Calu3 (cell line): ENCODE measurements at regions not wholly inside any gene's neighbourhood (a gene's known extent, or its start where the extent isn't known, plus 50 kb on each side); places are given as distances from the start of the nearest gene placed in this dataset.

Experiments
- BruUV-seq: library from RNA; stranded (reverse); fragments of 400-500 nt; replicated peaks from 2 replicates; lab custom pipeline; 2021; lab: Mats Ljungman, UMichigan
- CTCF ChIA-PET: fragments of 300-600 bp; sonication (Branson Sonifier 250); formaldehyde crosslinking; loops from one replicate; lab custom pipeline; 2022; ENCODE audit warnings: antibody characterized with exemption; lab: Charles Lee
- DNase-seq: peaks from one replicate; pipeline ENCODE4 v3.0.0; 2022
- H3K27ac Mint-ChIP-seq: one replicate; pipeline ENCODE4 v1.8.0; 2022; ENCODE audit warnings: mixed read lengths; ENCODE audit not compliant: unreplicated experiment
- H3K27me3 Mint-ChIP-seq: one replicate; pipeline ENCODE4 v1.8.0; 2022; ENCODE audit warnings: mixed read lengths; ENCODE audit not compliant: unreplicated experiment
- H3K36me3 Mint-ChIP-seq: one replicate; pipeline ENCODE4 v1.8.0; 2022; ENCODE audit warnings: mild to moderate bottlenecking, moderate library complexity, mixed read lengths; ENCODE audit not compliant: insufficient read depth, unreplicated experiment
- H3K4me1 Mint-ChIP-seq: one replicate; pipeline ENCODE4 v1.8.0; 2022; ENCODE audit warnings: mild to moderate bottlenecking, low read depth, mixed read lengths; ENCODE audit not compliant: unreplicated experiment
- H3K4me3 Mint-ChIP-seq: one replicate; pipeline ENCODE4 v1.8.0; 2022; ENCODE audit warnings: mild to moderate bottlenecking, low read depth, moderate library complexity, mixed read lengths; ENCODE audit not compliant: unreplicated experiment
- H3K9me3 Mint-ChIP-seq: one replicate; pipeline ENCODE4 v1.8.0; 2022; ENCODE audit warnings: low read depth, mixed read lengths; ENCODE audit not compliant: unreplicated experiment
- intact Hi-C: fragments of 100-400 bp; cut with micrococcal nuclease; formaldehyde crosslinking; loops from one replicate; pipeline ENCODE4 v1.10.0; 2022; ENCODE audit not compliant: unreplicated experiment
- TF ChIP-seq, protein P1 (sequence below): fragments of 200-600 bp; IDR thresholded peaks from one replicate; pipeline ENCODE4 v1.8.0; 2022; ENCODE audit warnings: antibody characterized with exemption; ENCODE audit not compliant: unreplicated experiment

DNA sequence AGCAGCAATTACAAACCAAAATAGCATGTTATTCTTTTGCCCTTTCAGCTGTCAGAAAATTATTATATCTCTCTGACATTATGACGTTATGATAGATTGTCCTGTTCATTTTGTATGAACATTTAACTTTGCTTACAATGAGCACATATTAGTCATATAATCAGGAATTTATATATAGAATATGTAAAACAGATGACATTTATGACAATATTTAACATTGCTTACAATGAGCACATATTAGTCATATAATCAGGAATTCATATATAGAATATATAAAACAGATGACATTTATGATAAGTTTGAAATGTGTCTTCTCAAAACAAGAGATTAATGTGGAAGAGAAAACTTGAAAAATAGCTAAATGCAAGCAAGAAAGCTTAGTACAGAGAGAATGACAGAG lies 1180.2 kb downstream of the CDH12 start:
- H3K9me3 Mint-ChIP-seq = no peaks in the 10 kb centered on the region
- no peak for DNase-seq
- no peaks in the 10 kb centered on the region for H3K27me3 Mint-ChIP-seq
- H3K27ac Mint-ChIP-seq = no peak overlapping the region
- no peak overlapping the region for H3K4me3 Mint-ChIP-seq
- H3K4me1 Mint-ChIP-seq = no peaks in the 10 kb centered on the region
- TF ChIP-seq, protein P1, sequence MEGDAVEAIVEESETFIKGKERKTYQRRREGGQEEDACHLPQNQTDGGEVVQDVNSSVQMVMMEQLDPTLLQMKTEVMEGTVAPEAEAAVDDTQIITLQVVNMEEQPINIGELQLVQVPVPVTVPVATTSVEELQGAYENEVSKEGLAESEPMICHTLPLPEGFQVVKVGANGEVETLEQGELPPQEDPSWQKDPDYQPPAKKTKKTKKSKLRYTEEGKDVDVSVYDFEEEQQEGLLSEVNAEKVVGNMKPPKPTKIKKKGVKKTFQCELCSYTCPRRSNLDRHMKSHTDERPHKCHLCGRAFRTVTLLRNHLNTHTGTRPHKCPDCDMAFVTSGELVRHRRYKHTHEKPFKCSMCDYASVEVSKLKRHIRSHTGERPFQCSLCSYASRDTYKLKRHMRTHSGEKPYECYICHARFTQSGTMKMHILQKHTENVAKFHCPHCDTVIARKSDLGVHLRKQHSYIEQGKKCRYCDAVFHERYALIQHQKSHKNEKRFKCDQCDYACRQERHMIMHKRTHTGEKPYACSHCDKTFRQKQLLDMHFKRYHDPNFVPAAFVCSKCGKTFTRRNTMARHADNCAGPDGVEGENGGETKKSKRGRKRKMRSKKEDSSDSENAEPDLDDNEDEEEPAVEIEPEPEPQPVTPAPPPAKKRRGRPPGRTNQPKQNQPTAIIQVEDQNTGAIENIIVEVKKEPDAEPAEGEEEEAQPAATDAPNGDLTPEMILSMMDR = no peak
- no TSS peak for BruUV-seq
- intact Hi-C loops = no loop called here
- H3K36me3 Mint-ChIP-seq = no peaks in the 10 kb centered on the region
- CTCF ChIA-PET = no interaction called here

DNA sequence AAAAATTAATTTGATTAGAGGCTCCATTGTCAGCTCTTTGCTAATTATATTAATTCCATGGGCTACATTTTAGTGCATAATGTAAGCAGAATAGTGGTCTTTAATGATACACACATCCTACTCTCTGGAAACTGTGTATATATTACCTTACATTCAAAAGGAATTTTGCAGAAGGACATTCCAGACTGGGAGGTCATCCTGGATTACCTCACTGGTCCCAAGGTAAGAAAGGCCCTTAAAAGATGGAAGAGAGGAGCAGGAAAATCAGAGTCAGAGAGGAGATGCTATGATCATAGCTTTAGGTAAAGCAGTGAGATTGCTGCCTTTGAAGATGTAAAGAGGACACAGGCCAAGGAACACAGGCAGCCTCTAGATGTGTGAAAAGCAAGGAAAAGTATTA lies 1180.8 kb downstream of the CDH12 start:
- TF ChIP-seq, protein P1 = no peak
- Mint-ChIP-seq H3K4me3 (no peak overlapping the region), H3K9me3 (no peaks in the 10 kb centered on the region), H3K36me3 (no peaks in the 10 kb centered on the region), H3K4me1 (no peaks in the 10 kb centered on the region), H3K27ac (no peak overlapping the region), H3K27me3 (no peaks in the 10 kb centered on the region)
- intact Hi-C loops = no loop called here
- no peak for DNase-seq
- CTCF ChIA-PET = no interaction called here
- BruUV-seq = no TSS peak

DNA sequence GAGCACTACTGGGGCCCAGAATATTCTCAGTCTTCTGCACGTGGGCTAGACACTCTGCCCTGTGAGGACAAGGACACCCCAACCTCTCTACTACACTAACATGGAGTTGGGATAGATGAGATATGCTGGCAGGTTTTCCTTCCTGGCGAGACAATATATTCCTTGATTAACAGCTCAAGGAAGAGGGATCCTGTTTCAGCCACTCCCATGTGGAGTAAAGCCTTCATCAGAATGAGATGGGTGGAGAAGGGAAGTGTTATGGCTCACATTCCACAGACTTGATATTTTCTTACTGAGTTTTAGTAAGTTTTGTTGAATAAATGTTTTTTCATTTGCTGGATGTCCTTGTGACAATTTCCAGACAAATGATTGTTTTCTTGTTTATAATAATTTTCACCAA lies 1187.6 kb downstream of the CDH12 start:
- intact Hi-C loops = no loop called here
- Mint-ChIP-seq H3K4me1 (no peaks in the 10 kb centered on the region), H3K9me3 (peaks cover 10% of the 10 kb centered on the region), H3K4me3 (no peak overlapping the region), H3K27ac (no peak overlapping the region), H3K36me3 (no peaks in the 10 kb centered on the region), H3K27me3 (no peaks in the 10 kb centered on the region)
- CTCF ChIA-PET = no interaction called here
- DNase-seq = no peak
- no TSS peak for BruUV-seq
- TF ChIP-seq, protein P1 = no peak

DNA sequence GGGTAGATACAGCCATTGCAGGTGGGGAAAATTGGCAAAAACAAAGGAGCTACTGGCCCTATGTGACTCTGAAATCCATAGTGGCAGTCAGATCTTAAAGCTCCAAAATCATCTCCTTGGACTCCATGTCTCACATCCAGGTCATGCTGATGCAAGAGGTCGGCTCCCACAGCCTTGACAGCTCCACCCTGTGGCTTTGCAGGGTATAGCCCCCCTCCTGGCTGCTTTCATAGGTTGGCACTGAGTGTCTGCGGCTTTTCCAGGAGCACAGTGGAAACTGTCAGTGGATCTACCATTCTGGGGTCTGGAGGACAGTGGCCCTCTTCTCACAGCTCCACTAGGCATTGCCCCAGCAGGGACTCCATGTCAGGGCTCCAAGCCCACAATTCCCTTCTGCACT lies 1190.1 kb downstream of the CDH12 start:
- H3K4me3 Mint-ChIP-seq = no peak overlapping the region
- intact Hi-C loops = no loop called here
- CTCF ChIA-PET = no interaction called here
- peaks cover 10% of the 10 kb centered on the region for H3K9me3 Mint-ChIP-seq
- DNase-seq = no peak
- H3K36me3 Mint-ChIP-seq = no peaks in the 10 kb centered on the region
- no peaks in the 10 kb centered on the region for H3K27me3 Mint-ChIP-seq
- BruUV-seq = no TSS peak
- no peak overlapping the region for H3K27ac Mint-ChIP-seq
- TF ChIP-seq, protein P1 = no peak
- no peaks in the 10 kb centered on the region for H3K4me1 Mint-ChIP-seq
